ENCODE measurements at regions not wholly inside any gene's neighbourhood (a gene's known extent, or its start where the extent isn't known, plus 50 kb on each side); places are given as distances from the start of the nearest gene placed in this dataset.
"Not testable (repeated sequence)": the region's sequence is repeated elsewhere in the genome, so short reads cannot be mapped to it uniquely, and the experiment has no call there.

- ATAC-seq, result no peak
Observed at GRCh38 chr4:162838671-162839070, 328.0 kb downstream of the NAF1 start.

- no peak for ATAC-seq
Observed at GRCh38 chr4:162837679-162838078, 329.0 kb downstream of the NAF1 start.

GRCh38 chr4:162837241-162837640 is 329.4 kb downstream of the NAF1 start:
- no peak for ATAC-seq

- no peak for ATAC-seq
Observed at GRCh38 chr4:162836773-162837172, 329.9 kb downstream of the NAF1 start.

GRCh38 chr4:162836258-162836657 is 330.4 kb downstream of the NAF1 start:
- not testable (repeated sequence) for ATAC-seq

- no peak for ATAC-seq
Observed at GRCh38 chr4:162830899-162831298, 335.8 kb downstream of the NAF1 start.

- ATAC-seq, result not testable (repeated sequence)
Observed at GRCh38 chr4:162817374-162817773, 349.3 kb downstream of the NAF1 start.

GRCh38 chr4:162804351-162804924 is 362.3 kb downstream of the NAF1 start:
- no peak for ATAC-seq

- ATAC-seq, result no peak
Observed at GRCh38 chr4:162803378-162803777, 363.3 kb downstream of the NAF1 start.

- no peak for ATAC-seq
Observed at GRCh38 chr4:162797108-162797507, 369.6 kb downstream of the NAF1 start.

- ATAC-seq, result no peak
Observed at GRCh38 chr4:162793571-162793970, 373.1 kb downstream of the NAF1 start.

- ATAC-seq, result no peak
Observed at GRCh38 chr4:162793004-162793403, 373.7 kb downstream of the NAF1 start.

- no peak for ATAC-seq
Observed at GRCh38 chr4:162791226-162791625, 375.5 kb downstream of the NAF1 start.

- ATAC-seq, result no peak
Observed at GRCh38 chr4:162787120-162787519, 379.6 kb downstream of the NAF1 start.

GRCh38 chr4:162782778-162783525 is 383.7 kb downstream of the NAF1 start:
- ATAC-seq, result no peak

GRCh38 chr4:162782096-162782777 is 384.5 kb downstream of the NAF1 start:
- ATAC-seq, result no peak

GRCh38 chr4:162770761-162771490 is 395.8 kb downstream of the NAF1 start:
- ATAC-seq, result no peak

- no peak for ATAC-seq
Observed at GRCh38 chr4:162767083-162767482, 399.6 kb downstream of the NAF1 start.

- no peak for ATAC-seq
Observed at GRCh38 chr4:162761965-162762364, 404.7 kb downstream of the NAF1 start.

GRCh38 chr4:162740228-162740627 is 426.5 kb downstream of the NAF1 start:
- not testable (repeated sequence) for ATAC-seq

- ATAC-seq, result not testable (repeated sequence)
Observed at GRCh38 chr4:162739596-162739995, 427.1 kb downstream of the NAF1 start.

GRCh38 chr4:162732876-162733275 is 433.8 kb downstream of the NAF1 start:
- no peak for ATAC-seq

- no peak for ATAC-seq
Observed at GRCh38 chr4:162727766-162728165, 438.9 kb downstream of the NAF1 start.

Data from activated CD4-positive, CD25-positive, alpha-beta regulatory T cell treated with anti-CD3 and anti-CD28 coated beads, Interleukin-2, amount 50 U/mL, for 24 hours (primary cell).